PC-9 (cell line): ENCODE measurements at regions not wholly inside any gene's neighbourhood (a gene's known extent, or its start where the extent isn't known, plus 50 kb on each side); places are given as distances from the start of the nearest gene placed in this dataset.

ENCODE experiments used
- BruUV-seq: library from RNA; stranded (reverse); fragments of 400-500 nt; replicated peaks from 2 replicates; lab custom pipeline; 2021; lab: Mats Ljungman, UMichigan
- CTCF ChIA-PET: fragments of 300-600 bp; sonication (Branson Sonifier 250); formaldehyde crosslinking; loops from one replicate; lab custom pipeline; 2022; ENCODE audit warnings: antibody characterized with exemption; lab: Charles Lee
- POLR2A ChIA-PET: fragments of 300-600 bp; sonication (Branson Sonifier 250); formaldehyde crosslinking; loops from one replicate; lab custom pipeline; 2022; ENCODE audit warnings: antibody characterized with exemption; ENCODE audit not compliant: unreplicated experiment; lab: Charles Lee
- DNase-seq, 2 experiments: peaks; one replicate each; pipeline versions ENCODE4 v3.0.0 to v3.0.0-alpha.2; 2015 to 2022; ENCODE audit warnings: mixed read lengths in 1 of 2
- H2AFZ ChIP-seq: fragments of 200-600 bp; sonication (generic); 2 replicates; pipeline ENCODE4 v1.8.1; 2017; ENCODE audit warnings: antibody characterized with exemption
- H3F3A ChIP-seq: fragments of 200-600 bp; sonication (generic); 2 replicates; pipeline ENCODE4 v1.8.1; 2017; ENCODE audit warnings: antibody characterized with exemption, mild to moderate bottlenecking, low read depth; ENCODE audit not compliant: insufficient read depth
- H3K27ac ChIP-seq: fragments of 200-600 bp; sonication (generic); 2 replicates; pipeline ENCODE4 v1.6.1; 2016; ENCODE audit warnings: mixed run types
- H3K27me3 ChIP-seq: fragments of 200-600 bp; sonication (generic); 2 replicates; pipeline ENCODE4 v1.6.1; 2016; ENCODE audit warnings: low read depth, mixed run types; ENCODE audit not compliant: insufficient read depth
- H3K36me3 ChIP-seq: fragments of 200-600 bp; sonication (generic); 2 replicates; pipeline ENCODE4 v1.6.1; 2016; ENCODE audit warnings: low read depth, mixed run types
- H3K4me1 ChIP-seq: fragments of 200-600 bp; sonication (generic); replicated peaks from 2 replicates; pipeline ENCODE4 v1.6.1; 2016; ENCODE audit warnings: mixed run types; ENCODE audit not compliant: insufficient read depth
- H3K4me2 ChIP-seq: fragments of 200-600 bp; sonication (generic); 2 replicates; pipeline ENCODE4 v1.6.1; 2017; ENCODE audit warnings: mixed run types
- H3K4me3 ChIP-seq: fragments of 200-600 bp; sonication (generic); 2 replicates; pipeline ENCODE4 v1.6.1; 2016; ENCODE audit warnings: mixed run types
- H3K79me2 ChIP-seq: fragments of 200-600 bp; sonication (generic); 2 replicates; pipeline ENCODE4 v1.6.1; 2017; ENCODE audit warnings: low read depth, mixed run types
- H3K9me2 ChIP-seq: fragments of 200-600 bp; sonication (generic); 2 replicates; pipeline ENCODE4 v1.8.1; 2017; ENCODE audit warnings: mild to moderate bottlenecking; ENCODE audit not compliant: insufficient read depth
- H3K9me3 ChIP-seq: fragments of 200-600 bp; sonication (generic); 2 replicates; pipeline ENCODE4 v1.8.1; 2016; ENCODE audit warnings: low read depth; ENCODE audit not compliant: insufficient read depth
- H4K20me1 ChIP-seq: fragments of 200-600 bp; sonication (generic); 2 replicates; pipeline ENCODE4 v1.8.1; 2017; ENCODE audit not compliant: insufficient read depth
- CTCF ChIP-seq: fragments of 200-600 bp; sonication (generic); conservative IDR thresholded peaks from 2 replicates; pipeline ENCODE4 v1.6.1; 2017; ENCODE audit warnings: mixed run types, antibody characterized with exemption, mild to moderate bottlenecking, moderate library complexity
- EZH2 ChIP-seq: fragments of 200-600 bp; sonication (generic); IDR thresholded peaks from 2 replicates; pipeline ENCODE4 v1.8.0; 2017; ENCODE audit warnings: antibody characterized with exemption, low read depth
- intact Hi-C: fragments of 100-400 bp; cut with micrococcal nuclease; formaldehyde crosslinking; loops from one replicate; pipeline ENCODE4 v1.10.0; 2022; ENCODE audit not compliant: unreplicated experiment

GRCh38 chr15:39290711-39291435 is 290.0 kb upstream of the THBS1 start:
- no peak overlapping the region for H3K4me3 ChIP-seq
- H3K4me1 ChIP-seq: no peaks in the 10 kb centered on the region
- no peaks in the 10 kb centered on the region for H3K36me3 ChIP-seq
- TF ChIP-seq CTCF (no peak), EZH2 (no peak)
- no peak overlapping the region for H3K4me2 ChIP-seq
- H4K20me1 ChIP-seq: no peaks in the 10 kb centered on the region
- H3K27me3 ChIP-seq: no peaks in the 10 kb centered on the region
- no peaks in the 10 kb centered on the region for H3K9me2 ChIP-seq
- no peaks in the 10 kb centered on the region for H3K79me2 ChIP-seq
- H3K27ac ChIP-seq: no peak overlapping the region
- H3F3A ChIP-seq: no peaks in the 10 kb centered on the region
- CTCF ChIA-PET: interaction anchor here (0.5 kb wide), 1 partner anchor 1568 kb away, joined by 3 read pairs; no protein-coding TSS in a partner anchor
- DNase-seq: no peak
- intact Hi-C loops: no loop called here
- BruUV-seq: no TSS peak
- no peak overlapping the region for H2AFZ ChIP-seq
- H3K9me3 ChIP-seq: no peaks in the 10 kb centered on the region
- POLR2A ChIA-PET: interaction anchor here (0.5 kb wide), 1 partner anchor 104 kb away, joined by 3 read pairs; no protein-coding TSS in a partner anchor

GRCh38 chr15:39291690-39292089 is 289.2 kb upstream of the THBS1 start:
- TF ChIP-seq CTCF (no peak), EZH2 (no peak)
- no peak overlapping the region for H2AFZ ChIP-seq
- intact Hi-C loops: no loop called here
- no peaks in the 10 kb centered on the region for H3K4me1 ChIP-seq
- DNase-seq: no peak
- no peak overlapping the region for H3K4me2 ChIP-seq
- no peaks in the 10 kb centered on the region for H3F3A ChIP-seq
- ChIA-PET CTCF (no interaction called here), POLR2A (no interaction called here)
- no peaks in the 10 kb centered on the region for H3K9me3 ChIP-seq
- H3K36me3 ChIP-seq: no peaks in the 10 kb centered on the region
- BruUV-seq: no TSS peak
- H3K4me3 ChIP-seq: no peak overlapping the region
- no peaks in the 10 kb centered on the region for H3K79me2 ChIP-seq
- H3K27ac ChIP-seq: no peak overlapping the region
- H3K27me3 ChIP-seq: no peaks in the 10 kb centered on the region
- no peaks in the 10 kb centered on the region for H4K20me1 ChIP-seq
- no peaks in the 10 kb centered on the region for H3K9me2 ChIP-seq

GRCh38 chr15:39296955-39297354 is 283.9 kb upstream of the THBS1 start:
- no peaks in the 10 kb centered on the region for H3K79me2 ChIP-seq
- H3K4me2 ChIP-seq: no peak overlapping the region
- H3K9me3 ChIP-seq: no peaks in the 10 kb centered on the region
- H3K36me3 ChIP-seq: no peaks in the 10 kb centered on the region
- H3F3A ChIP-seq: peaks cover 14% of the 10 kb centered on the region
- no peak overlapping the region for H3K4me3 ChIP-seq
- POLR2A ChIA-PET: no interaction called here
- TF ChIP-seq CTCF (no peak), EZH2 (no peak)
- H3K27ac ChIP-seq: no peak overlapping the region
- CTCF ChIA-PET: no interaction called here
- H2AFZ ChIP-seq: no peak overlapping the region
- intact Hi-C loops: no loop called here
- no TSS peak for BruUV-seq
- no peaks in the 10 kb centered on the region for H4K20me1 ChIP-seq
- H3K4me1 ChIP-seq: peaks cover 20% of the 10 kb centered on the region
- H3K9me2 ChIP-seq: no peaks in the 10 kb centered on the region
- no peak for DNase-seq
- H3K27me3 ChIP-seq: no peaks in the 10 kb centered on the region
